HG02588 (cell line): ENCODE measurements at regions not wholly inside any gene's neighbourhood (a gene's known extent, or its start where the extent isn't known, plus 50 kb on each side); places are given as distances from the start of the nearest gene placed in this dataset.

Experiments used
- ATAC-seq: cut with Tn5 transposase; IDR thresholded peaks from one replicate; pipeline ENCODE4 v1.9.1; 2021; ENCODE audit warnings: mild to moderate bottlenecking, moderate library complexity; ENCODE audit not compliant: unreplicated experiment

- ATAC-seq = no peak
Measured at GRCh38 chr11:121706884-121707420, 254.2 kb upstream of the SORL1-AS1 start.

- no peak for ATAC-seq
Measured at GRCh38 chr11:121703201-121703600, 250.4 kb upstream of the SORL1-AS1 start.

- ATAC-seq = no peak
Measured at GRCh38 chr11:121700968-121701367, 248.2 kb upstream of the SORL1-AS1 start.

GRCh38 chr11:121699801-121700200 lies 247.0 kb upstream of the SORL1-AS1 start:
- no peak for ATAC-seq

GRCh38 chr11:121696931-121697670 lies 244.3 kb upstream of the SORL1-AS1 start:
- ATAC-seq = no peak

- no peak for ATAC-seq
Measured at GRCh38 chr11:121696177-121696871, 243.6 kb upstream of the SORL1-AS1 start.

GRCh38 chr11:121692236-121692635 lies 239.5 kb upstream of the SORL1-AS1 start:
- no peak for ATAC-seq

- no peak for ATAC-seq
Measured at GRCh38 chr11:121688860-121689614, 236.3 kb upstream of the SORL1-AS1 start.

GRCh38 chr11:121688055-121688491 lies 235.3 kb upstream of the SORL1-AS1 start:
- no peak for ATAC-seq

GRCh38 chr11:121683791-121684190 lies 231.0 kb upstream of the SORL1-AS1 start:
- no peak for ATAC-seq
